MM.1S (cell line): ENCODE measurements at regions not wholly inside any gene's neighbourhood (a gene's known extent, or its start where the extent isn't known, plus 50 kb on each side); places are given as distances from the start of the nearest gene placed in this dataset.

Experiments used
- EZH2 ChIP-seq: fragments of 300-600 bp; sonication (generic); optimal IDR thresholded peaks from 2 replicates; pipeline ENCODE3; 2017; ENCODE audit warnings: low read depth, mild to moderate bottlenecking, antibody characterized with exemption, low read length, mixed read lengths
- EZH2phosphoT487 ChIP-seq: fragments of 300-600 bp; sonication (generic); IDR thresholded peaks from 2 replicates; pipeline ENCODE4 v1.6.1; 2018; ENCODE audit warnings: antibody characterized with exemption, low read length
- TF ChIP-seq, protein P1 (sequence below): fragments of 300-600 bp; sonication (generic); IDR thresholded peaks from 2 replicates; pipeline ENCODE4 v1.5.1; 2016; ENCODE audit warnings: antibody characterized with exemption, low read length, mixed read lengths

DNA sequence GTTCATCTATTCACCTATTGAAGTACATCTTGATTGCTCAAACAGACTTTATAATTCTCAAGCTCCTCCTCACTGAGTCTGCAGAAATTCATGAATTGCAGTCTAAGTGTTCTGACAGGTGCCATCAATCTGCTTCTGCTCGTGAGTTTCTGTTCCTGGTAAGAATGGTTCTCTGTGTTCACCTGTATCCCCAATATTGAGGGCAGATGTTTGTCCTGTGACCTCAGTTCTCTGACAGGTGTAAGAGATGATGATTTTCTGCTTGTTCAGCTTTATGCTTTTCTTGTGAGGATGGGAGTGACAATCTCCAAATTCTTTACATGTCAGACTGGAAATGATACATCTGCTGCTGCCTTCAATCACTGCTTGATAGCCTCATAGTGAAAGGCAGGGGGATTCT, 736.9 kb upstream of the COBL start:
- TF ChIP-seq, protein P1, sequence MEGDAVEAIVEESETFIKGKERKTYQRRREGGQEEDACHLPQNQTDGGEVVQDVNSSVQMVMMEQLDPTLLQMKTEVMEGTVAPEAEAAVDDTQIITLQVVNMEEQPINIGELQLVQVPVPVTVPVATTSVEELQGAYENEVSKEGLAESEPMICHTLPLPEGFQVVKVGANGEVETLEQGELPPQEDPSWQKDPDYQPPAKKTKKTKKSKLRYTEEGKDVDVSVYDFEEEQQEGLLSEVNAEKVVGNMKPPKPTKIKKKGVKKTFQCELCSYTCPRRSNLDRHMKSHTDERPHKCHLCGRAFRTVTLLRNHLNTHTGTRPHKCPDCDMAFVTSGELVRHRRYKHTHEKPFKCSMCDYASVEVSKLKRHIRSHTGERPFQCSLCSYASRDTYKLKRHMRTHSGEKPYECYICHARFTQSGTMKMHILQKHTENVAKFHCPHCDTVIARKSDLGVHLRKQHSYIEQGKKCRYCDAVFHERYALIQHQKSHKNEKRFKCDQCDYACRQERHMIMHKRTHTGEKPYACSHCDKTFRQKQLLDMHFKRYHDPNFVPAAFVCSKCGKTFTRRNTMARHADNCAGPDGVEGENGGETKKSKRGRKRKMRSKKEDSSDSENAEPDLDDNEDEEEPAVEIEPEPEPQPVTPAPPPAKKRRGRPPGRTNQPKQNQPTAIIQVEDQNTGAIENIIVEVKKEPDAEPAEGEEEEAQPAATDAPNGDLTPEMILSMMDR, result no peak
- TF ChIP-seq EZH2phosphoT487 (no peak), EZH2 (no peak)
